Esophagus mucosa (tissue), 1 donor: ENCODE measurements at regions not wholly inside any gene's neighbourhood (a gene's known extent, or its start where the extent isn't known, plus 50 kb on each side); places are given as distances from the start of the nearest gene placed in this dataset.
A peak's percentile ranks its signal among the peaks of the same experiment; 100 is the strongest.
"Not testable (repeated sequence)": the region's sequence is repeated elsewhere in the genome, so short reads cannot be mapped to it uniquely, and the experiment has no call there.

ENCODE experiments used
- ATAC-seq: fragments of 200-7000 bp; cut with Tn5 transposase; one replicate; pipeline ENCODE4 v1.9.1; 2020
- donor health status: DM: yes; HTN: yes; CAD: no.

GRCh38 chr12:46946137-46946536, 120.3 kb upstream of the SLC38A4 start:
- peak; percentile 70 for ATAC-seq

- ATAC-seq: no peak
Measured at GRCh38 chr12:46948936-46949545, 123.2 kb upstream of the SLC38A4 start.

GRCh38 chr12:46950094-46950493, 124.3 kb upstream of the SLC38A4 start:
- no peak for ATAC-seq

- ATAC-seq: no peak
Measured at GRCh38 chr12:46952880-46953483, 126.4 kb upstream of the PCED1B start.

GRCh38 chr12:46956451-46957035, 122.9 kb upstream of the PCED1B start:
- no peak for ATAC-seq

- no peak for ATAC-seq
Measured at GRCh38 chr12:46958053-46958452, 121.4 kb upstream of the PCED1B start.

GRCh38 chr12:46958599-46959290, 120.7 kb upstream of the PCED1B start:
- no peak for ATAC-seq

- ATAC-seq: peak; percentile 79
Measured at GRCh38 chr12:46959502-46959901, 119.9 kb upstream of the PCED1B start.

GRCh38 chr12:46960681-46961080, 118.7 kb upstream of the PCED1B start:
- no peak for ATAC-seq

GRCh38 chr12:46963191-46963590, 116.2 kb upstream of the PCED1B start:
- ATAC-seq: no peak

GRCh38 chr12:46963977-46964971, 115.1 kb upstream of the PCED1B start:
- peak; percentile 86 for ATAC-seq

- peak; percentile 37 for ATAC-seq
Measured at GRCh38 chr12:46965137-46965536, 114.3 kb upstream of the PCED1B start.

GRCh38 chr12:46965880-46966279, 113.5 kb upstream of the PCED1B start:
- ATAC-seq: no peak

GRCh38 chr12:46970636-46971035, 108.8 kb upstream of the PCED1B start:
- no peak for ATAC-seq

- not testable (repeated sequence) for ATAC-seq
Measured at GRCh38 chr12:46973937-46974336, 105.5 kb upstream of the PCED1B start.

- ATAC-seq: no peak
Measured at GRCh38 chr12:46977871-46978375, 101.5 kb upstream of the PCED1B start.

GRCh38 chr12:46981622-46982021, 97.8 kb upstream of the PCED1B start:
- no peak for ATAC-seq

- ATAC-seq: no peak
Measured at GRCh38 chr12:46982629-46983392, 96.6 kb upstream of the PCED1B start.

- peak; percentile 99 for ATAC-seq
Measured at GRCh38 chr12:46983393-46983793, 96.0 kb upstream of the PCED1B start.

- ATAC-seq: peak; percentile 85
Measured at GRCh38 chr12:46983959-46984841, 95.2 kb upstream of the PCED1B start.
